ENCODE measurements at regions not wholly inside any gene's neighbourhood (a gene's known extent, or its start where the extent isn't known, plus 50 kb on each side); places are given as distances from the start of the nearest gene placed in this dataset.
"Not testable (repeated sequence)": the region's sequence is repeated elsewhere in the genome, so short reads cannot be mapped to it uniquely, and the experiment has no call there.

DNA sequence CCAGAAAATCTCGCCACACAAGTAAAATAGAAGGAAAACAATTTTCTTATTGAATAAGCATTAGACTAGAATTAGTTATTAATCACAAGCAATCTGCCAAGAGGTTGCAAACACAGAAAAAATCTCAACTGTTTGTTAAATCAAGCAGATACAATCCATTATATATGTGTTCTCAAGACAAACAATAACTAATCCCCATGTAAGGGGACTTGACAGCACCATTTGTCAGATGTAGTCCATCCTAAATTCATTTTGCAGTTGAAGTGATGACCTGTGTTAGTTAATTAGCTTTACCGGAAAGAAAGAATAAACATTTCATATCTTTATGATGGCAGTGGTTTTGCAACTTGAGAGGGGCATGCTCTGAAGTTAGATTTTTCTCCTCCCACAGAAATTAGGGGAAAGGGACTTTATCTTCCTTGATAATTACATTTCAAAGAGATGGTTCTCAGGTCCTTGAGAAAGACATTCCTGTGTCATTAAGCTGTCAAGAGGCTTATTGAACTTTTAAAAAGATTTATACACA is 1588.0 kb downstream of the GRIK2 start:
- DNase-seq = no peak

DNA sequence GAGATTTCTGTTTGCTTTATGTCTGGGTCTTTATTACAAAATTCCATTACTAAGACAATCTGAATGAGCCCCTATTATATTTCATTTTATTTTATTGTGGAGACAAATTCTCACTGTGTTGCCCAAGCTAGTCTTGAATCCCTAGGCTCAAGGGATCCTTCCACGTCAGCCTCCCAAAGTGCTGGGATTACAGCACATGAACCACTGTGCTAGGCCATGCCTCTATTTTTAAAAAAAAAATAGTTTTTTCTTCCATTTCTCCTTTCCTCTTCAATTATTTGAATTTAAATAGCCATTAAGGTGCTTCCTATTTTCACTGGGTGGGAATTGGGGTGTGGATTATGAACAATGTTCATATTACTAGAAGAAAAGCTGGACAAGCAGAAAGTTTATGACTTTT is 1587.4 kb downstream of the GRIK2 start:
- no peak for DNase-seq

DNA sequence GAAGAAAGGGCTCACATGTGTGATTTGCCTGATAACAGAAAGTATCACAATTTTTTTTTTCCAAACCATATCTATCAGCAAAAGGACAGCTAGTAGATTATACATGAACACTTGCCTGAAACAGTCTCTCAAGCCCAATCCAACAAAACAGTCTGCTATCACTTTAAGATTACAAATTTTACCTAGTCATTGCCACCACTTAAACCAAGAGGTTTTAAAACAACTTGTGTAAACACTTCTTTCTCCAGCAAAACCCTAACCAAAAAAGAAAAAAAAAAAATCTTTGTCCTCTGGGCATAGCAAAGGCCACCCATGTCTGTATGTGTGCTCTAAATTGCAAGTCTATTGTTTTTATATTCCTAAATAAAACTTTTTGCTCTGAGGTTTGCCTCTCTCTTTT is 1568.4 kb downstream of the GRIK2 start:
- no peak for DNase-seq

DNA sequence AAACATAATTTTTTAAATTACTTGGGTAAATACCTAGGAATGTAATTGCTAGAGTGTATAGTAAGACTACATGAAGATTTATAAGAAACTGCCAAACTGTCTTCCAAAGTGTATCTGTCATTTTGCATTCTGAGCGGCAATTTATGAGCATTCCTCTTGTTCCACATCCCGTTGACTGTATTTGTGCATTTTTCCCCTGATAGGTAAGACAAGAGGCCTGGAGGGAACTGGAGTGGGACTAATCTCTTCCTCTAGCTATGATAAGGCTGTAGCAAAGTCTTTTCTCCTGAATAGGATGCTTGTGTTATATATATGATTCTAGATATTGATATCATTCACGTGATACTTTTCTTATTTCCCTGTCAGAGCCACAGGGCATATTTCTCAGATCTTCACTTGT is 1557.5 kb downstream of the GRIK2 start:
- DNase-seq = no peak

DNA sequence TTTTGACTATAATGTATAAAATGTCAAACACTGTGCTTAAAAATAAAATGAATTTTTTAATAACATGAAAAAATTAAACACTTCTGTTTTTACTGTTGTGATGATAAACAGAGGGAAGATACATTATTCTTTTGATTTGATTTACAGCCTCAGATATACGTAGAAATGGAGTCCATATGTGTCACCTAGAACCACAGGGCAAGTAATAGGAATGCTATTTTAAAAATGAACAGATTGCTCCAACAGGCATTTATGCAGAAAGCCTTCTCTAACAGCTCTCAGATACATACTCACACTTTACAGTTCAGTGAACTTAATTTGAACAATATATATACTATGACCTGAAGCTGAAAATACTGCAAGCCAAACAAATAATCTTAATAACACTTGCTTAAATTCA is 1551.0 kb downstream of the GRIK2 start:
- no peak for DNase-seq

DNA sequence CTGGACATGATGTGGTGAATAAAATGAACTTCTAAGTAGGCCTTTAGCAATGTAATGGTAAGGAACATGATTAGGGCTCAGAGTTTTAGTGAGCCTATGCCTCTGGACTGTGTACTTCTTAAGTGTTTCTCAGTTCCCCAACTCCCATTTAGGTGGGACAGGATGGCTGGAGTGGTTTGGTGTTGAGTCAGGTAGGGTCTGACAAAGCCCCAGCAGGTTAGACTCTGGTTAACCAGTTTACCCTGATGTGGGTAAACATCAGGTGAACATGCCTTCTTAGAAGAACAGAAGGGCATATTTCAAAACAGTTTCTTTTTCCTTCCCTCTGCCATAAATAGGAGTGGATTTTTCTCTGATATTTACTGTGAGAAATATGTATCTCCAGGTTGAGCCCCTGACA is 1548.7 kb downstream of the GRIK2 start:
- no peak for DNase-seq

DNA sequence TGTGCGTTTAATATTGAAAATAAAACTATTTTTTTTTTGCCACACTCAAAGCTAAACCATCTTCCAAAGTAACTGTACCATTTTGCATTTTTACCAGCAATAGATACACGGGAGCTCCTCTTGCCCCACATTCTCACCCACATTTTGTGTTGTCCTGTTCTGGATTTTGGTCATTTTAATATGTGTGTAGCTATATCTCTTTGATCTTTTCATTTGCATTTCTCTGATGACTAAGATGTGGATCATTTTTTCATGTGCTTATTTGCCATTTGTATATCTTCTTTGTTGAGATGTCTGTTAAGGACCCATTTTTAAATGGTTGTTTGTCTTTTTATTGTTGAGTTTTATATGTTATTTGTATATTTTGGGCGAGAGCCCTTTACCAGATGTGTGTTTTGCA is 1543.5 kb downstream of the GRIK2 start:
- DNase-seq = no peak

DNA sequence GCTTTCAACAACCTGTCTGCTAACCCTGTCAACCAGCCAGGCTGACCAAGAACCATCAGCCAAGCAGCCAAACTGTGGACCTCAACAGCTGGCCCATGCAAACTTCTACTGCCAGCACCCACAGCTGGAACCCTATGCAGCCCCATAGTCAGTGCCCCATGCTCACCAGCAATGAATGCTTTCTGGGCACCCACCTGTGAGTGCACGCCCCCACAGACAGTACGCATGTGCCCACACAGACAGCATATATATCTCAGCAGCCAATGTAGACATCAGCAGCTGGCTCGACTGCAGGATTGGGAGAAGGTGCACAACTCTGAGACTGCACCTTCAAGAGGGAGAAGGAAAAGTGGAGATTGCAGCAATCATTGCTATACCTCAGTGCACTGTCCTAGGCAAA is 1534.6 kb downstream of the GRIK2 start:
- DNase-seq = no peak

DNA sequence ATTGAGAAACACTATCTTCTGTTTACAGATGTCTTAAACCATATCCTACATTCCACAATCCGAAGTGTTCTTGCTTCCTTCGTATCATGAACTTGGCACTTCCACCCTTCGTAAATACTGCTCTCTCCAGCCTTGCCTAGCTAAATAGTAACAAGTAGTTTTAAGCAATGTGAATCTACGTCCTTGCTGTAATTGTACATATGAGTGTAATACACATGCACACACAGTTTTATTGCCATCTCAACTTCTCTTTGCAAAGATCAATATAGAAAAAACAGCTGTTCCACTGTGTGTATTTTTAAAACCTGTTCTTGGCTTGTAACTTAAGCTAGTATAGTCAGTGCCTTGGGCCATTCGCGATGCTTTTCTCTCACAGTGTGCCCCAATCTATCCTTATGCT is 1524.7 kb downstream of the GRIK2 start:
- no peak for DNase-seq

DNA sequence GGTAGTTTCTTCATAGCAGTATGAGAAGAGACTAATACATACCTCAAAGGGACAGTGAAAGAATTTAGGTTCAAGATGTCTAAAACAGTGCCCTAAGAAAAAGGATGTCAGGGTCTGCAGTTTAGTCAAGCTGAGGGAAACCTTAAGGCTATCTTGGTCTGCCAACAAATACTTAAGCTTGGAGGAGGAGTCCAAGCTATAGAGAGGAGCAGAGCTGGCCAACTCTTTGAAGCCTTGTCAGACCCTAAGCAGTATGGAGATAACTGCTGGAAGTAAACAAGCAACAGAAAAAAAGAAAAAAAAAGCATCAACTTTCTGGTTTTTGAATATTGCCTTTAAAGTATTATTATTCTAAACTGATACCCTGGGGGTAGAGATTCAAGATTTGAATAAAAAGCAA is 1518.1 kb downstream of the GRIK2 start:
- no peak for DNase-seq

DNA sequence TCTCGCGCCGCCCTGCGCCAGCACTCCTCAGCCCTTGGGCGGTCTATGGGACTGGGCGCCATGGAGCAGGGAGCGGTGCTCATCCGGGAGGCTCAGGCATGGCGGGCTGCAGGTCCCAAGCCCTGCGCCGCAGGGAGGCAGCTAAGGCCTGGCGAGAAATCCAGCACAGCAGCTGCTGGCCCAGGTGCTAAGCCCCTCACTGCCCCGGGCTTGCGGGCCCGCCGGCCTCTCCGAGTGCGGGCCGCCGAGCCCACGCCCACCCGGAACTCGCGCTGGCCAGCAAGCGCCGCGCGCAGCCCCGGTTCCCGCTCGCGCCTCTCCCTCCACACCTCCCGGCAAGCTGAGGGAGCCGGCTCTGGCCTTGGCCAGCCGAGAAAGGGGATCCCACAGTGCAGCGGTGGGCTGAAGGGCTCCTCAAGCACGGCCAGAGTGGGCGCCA is 1517.2 kb downstream of the GRIK2 start:
- not testable (repeated sequence) for DNase-seq

DNA sequence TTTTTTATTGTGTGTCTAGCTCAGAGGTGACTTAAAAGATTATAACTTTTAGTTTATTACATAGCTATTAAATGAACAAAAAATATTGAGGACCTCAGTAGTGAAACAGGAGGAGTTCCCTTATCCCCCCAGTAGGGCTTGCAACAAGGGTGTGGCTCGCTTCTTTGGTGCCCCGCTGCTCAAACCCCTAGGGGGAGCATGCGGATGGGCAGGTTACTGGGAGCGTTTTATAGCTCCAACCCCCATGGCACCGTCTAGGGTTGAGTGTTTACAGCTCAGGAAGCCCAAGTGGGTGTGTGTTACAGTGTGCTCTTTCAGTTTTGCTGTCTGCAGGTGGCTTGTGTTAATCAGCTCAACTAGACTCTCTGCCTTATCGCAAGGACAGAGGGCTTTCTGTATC is 1513.7 kb downstream of the GRIK2 start:
- no peak for DNase-seq

DNA sequence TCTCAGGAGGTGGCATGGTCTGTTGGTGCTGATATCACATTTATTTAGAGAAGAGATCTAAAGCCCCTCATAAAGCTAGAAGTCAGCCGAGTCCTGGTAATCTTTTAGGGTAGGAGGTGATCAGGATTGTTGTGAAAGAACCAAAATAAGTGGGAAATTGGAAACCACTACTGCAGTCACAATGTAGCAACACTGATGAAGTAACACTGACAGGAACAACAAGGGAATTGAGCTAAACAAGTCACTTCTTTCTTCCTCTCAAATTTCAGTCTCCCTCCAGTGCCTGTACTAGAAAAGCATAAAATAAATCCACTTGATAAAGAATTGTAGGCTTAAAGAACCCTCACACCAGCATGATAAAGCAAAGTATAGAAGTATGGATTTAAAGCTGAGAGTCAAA is 1509.0 kb downstream of the GRIK2 start:
- no peak for DNase-seq

DNA sequence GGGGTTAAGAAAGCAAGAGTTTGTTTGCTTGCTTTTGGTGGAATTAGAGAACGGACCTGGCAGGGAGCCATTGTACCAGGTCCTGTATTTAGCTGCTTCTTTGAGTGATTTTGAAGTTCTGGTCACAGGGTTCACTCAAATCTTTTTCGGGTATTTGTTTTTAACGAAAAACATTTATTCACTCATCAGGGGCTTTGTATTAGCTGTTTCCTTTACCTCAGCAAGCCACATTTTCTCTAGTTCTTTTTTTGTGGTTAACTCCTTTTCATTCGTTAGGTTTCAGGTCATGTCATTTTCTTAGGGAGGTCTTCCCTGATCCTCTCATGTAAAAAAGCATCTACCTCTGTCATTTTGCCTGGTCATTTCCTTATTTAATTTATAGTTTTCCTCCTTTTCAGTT is 1502.2 kb downstream of the GRIK2 start:
- DNase-seq = no peak

DNA sequence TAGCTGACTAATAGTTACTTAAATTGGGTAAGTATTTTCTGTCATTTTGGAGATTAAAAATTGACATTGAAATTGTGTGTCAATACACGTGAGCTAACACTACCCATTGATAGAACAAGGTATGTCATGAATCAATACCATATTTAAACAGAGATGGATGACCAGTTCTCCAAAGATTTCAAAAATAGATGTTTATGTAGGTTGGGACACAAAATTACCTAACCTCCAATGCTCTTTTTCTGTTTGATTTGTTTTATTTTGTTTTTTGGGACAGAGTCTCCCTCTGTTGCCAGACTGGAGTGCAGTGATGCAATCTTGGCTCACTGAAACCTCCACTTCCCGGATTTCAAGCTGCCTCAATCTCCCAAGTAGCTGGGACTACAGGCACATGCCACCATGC is 1491.7 kb downstream of the GRIK2 start:
- DNase-seq = no peak

DNA sequence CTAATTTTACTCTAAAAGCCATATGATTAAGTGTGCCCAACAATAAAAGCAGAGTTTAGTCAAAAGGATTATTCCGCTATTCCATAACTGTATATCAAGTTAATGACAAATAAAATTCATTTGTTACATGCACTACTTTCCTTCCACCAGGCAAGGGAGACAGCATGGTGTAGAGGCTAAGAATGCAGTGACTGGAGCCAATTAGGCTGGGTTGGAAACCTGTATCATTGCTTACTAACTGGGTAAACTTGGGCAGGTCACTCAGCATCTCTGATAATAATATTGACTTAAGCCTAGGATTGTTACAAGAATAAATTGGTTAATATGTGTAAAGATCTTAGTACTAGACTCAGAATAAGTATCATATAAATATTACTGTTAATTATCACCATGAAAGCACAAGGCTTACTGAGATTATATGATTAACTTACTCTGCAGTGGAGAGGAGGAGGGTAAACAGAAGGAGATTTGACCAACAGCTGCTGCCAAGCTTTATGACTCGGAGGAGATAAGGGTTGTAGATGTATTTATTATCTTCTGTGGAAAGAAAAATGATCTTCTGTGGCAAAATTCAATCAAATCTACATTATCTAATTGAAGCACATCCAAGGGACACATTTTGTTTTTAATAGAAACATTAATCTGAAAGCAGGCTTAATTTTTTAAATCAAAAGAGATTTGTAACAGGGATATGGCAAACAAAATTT is 1459.9 kb downstream of the GRIK2 start:
- no peak for DNase-seq

DNA sequence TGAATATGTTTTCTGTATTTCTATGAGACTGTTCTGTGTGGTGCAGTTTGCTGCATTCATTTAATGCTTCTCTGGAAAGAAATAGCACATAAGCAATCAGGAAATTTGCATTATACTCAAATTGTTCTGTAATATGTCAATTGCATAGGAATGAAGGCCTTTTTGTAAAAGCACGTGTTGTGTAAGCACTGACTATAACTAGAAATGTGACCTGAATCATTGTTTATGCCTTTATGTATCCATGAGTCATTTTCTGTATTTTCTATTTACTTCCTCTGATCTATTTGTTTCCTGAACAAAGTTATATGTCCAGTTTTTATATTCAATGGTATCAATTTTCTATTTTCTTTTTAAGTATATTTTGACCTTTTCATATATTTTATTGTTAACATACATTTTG is 1455.3 kb downstream of the GRIK2 start:
- DNase-seq = no peak

DNA sequence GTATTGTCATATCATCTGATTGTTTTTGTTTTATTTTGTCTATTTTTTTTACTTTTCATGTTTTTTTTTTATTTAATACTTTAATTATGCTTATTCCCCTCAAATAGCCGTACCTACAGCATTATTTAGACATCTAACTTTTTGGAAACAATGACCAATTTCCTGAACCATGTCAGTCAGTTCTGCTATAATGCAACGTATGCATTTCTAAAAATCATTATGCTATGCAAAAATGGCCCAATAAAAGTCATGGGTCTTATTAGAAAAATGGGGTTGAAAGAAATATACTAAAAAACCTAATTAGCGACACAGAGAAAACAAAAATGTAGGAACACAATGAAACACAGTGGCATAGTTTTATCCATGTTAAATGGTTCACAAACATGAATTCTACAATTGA is 1454.7 kb downstream of the GRIK2 start:
- DNase-seq = no peak

DNA sequence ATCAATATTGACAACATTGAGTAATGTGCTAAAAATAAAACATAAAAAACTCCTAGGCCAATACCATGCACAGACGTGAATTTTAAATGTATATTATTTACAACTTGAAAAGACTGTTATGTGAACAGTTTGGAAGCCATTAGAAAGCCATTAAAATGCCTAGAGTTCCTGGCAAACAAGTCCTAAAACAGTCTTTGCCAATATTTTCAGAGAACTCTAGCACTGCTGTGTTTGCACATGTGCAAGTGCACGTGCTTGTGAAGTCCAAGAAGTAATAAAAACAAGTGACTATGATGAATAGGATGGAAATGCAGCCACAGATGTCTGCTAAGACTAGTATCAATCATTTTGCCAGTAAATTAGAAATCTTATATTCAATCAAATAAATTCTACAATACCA is 1447.6 kb downstream of the GRIK2 start:
- no peak for DNase-seq

DNA sequence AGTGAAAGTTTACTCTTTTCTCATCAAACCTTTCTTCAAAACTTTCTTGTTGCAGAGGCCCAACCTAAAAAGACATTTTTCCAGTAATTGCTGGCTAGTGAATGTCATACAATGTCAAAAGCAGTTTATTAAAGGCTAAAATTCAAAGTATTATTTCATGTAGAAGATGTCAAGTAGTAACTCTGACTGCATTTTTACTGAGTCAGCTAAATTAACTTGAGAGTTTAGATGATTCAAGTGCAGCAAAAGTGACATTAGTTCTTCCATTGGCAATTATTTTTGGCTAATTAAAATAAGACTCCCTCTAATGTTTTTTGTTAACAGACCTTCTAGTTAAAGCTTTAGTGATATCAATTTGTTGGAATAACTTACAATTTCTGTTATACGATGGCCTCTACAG is 1438.5 kb downstream of the GRIK2 start:
- DNase-seq = no peak

DNA sequence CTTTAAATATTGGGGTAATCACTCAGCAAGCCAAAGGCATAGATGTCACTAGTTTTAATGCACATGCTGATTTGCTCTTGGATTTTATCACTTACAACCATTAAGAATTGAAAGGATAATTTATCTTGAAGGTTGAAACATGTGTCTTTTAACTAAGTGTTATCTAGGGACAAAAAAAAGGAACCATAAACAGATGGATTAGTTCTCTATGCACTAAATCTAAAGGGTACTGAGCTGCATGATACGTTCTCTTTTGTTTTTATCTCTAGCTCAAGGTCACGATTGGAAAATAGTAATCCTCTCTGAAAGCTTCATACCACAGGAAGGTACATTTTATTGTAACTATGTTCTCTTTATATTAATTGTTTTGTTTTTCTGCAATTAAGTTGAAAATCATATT is 1426.6 kb downstream of the GRIK2 start:
- no peak for DNase-seq

DNA sequence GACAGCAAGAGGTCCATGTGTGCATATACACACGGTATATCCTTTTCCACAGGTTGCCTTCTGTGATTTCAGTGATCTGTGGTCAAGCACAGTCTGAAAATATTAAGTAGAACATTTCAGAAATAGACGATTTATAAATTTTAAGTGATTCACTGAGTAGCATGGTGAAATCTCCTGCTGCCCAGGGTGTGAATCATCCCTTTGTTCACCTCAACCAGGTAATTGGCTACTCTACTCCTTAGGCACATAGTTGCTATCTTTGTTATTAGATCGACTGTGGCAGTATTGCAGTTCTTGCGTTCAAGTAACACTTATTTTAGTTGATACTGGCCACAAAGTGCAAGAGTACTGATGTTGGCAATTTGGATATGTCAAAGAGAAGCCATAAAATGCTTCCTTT is 1421.7 kb downstream of the GRIK2 start:
- DNase-seq = no peak

DNA sequence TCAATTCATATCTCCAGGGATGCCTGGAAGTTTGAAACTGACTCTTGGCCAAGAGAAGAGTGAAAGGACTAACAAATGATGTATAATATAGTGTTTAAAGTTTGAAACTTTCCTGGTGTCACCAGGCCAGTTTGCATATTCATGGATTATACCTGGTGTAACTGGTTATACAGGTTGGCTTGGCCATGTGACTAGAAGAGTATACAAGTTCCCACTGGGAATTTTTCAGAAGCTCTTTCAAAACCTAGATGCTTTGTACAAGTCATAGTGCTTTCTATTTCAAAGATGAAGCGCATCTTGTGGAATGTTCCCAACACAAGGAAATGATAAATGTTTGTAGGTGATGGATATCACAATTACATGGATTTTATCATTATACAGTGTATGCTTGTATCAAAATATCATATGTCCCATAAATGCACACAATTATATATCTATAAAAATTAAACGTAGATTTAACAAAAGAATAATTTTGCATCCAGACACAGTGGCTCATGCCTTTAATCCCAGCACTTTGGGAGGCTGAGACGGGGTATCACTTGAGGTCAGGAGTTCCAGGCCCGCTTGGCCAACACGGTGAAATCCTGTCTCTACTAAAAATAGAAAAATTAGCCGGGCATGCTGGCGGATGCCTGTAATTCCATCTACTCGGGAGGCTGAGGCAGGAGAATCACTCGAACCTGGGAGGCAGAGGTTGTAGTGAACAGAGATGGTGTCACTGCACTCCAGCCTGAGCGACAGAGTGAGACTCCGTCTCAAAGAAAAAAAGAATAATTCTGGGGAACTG is 1420.2 kb downstream of the GRIK2 start:
- DNase-seq = no peak

DNA sequence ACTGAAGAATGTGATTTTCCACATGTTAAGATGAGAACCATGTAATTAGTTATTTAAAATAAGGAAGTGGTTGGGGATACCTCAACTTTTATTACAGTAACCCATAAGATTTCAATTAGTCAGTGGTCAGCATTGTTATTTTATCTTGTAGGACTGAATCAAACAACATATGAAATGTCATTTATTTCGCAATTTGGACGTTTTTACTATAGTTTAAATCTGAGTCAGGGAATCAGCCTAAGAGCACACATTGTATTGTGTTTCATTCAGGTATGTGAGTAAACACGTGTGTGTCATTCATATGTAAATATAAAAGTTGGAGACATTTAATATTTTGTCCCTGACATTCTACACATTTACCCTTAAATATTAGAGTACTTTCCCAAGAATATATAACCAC is 1418.7 kb downstream of the GRIK2 start:
- DNase-seq = no peak

Data from AML-193 (cell line).